OCI-LY1 (cell line): ENCODE measurements at regions not wholly inside any gene's neighbourhood (a gene's known extent, or its start where the extent isn't known, plus 50 kb on each side); places are given as distances from the start of the nearest gene placed in this dataset.

Source experiments
- CTCF ChIP-seq: fragments of 200-600 bp; sonication (generic), shearing (Covaris generic); IDR thresholded peaks from 2 replicates; pipeline ENCODE4 v1.5.1; 2017; ENCODE audit warnings: mild to moderate bottlenecking, antibody characterized with exemption, low read length, moderate library complexity, mixed read lengths
- EZH2 ChIP-seq: fragments of 200-600 bp; sonication (generic), shearing (Covaris generic); IDR thresholded peaks from 2 replicates; pipeline ENCODE4 v1.8.0; 2017; ENCODE audit warnings: borderline replicate concordance, mixed run types, mild to moderate bottlenecking, antibody characterized with exemption, low read length, moderate library complexity, mixed read lengths

GRCh38 chr4:18401868-18402267 is 380.3 kb upstream of the LCORL start:
- TF ChIP-seq EZH2 (no peak), CTCF (no peak)
